K562 (cell line): ENCODE measurements at regions not wholly inside any gene's neighbourhood (a gene's known extent, or its start where the extent isn't known, plus 50 kb on each side); places are given as distances from the start of the nearest gene placed in this dataset.

Source experiments
- ATAC-seq: fragments of 200-7000 bp; cut with Tn5 transposase; 3 replicates; pipeline ENCODE4 v1.9.1; 2020; ENCODE audit warnings: moderate library complexity
- BruUV-seq: library from RNA; stranded (reverse); fragments of 400-500 nt; replicated peaks from 2 replicates; lab custom pipeline; 2021; lab: Mats Ljungman, UMichigan
- CTCF ChIA-PET: fragments of 300-600 bp; formaldehyde crosslinking; extraction: SDS; loops from one replicate; lab custom pipeline; 2021; ENCODE audit warnings: low intra/inter-chr PET ratio; lab: Yijun Ruan, JAX
- POLR2A ChIA-PET: fragments of 300-600, 350-650 bp; sonication (Branson Sonifier 250); formaldehyde crosslinking; extraction: SDS; loops from one replicate; lab custom pipeline; 2021; ENCODE audit warnings: antibody characterized with exemption, inconsistent platforms; lab: Yijun Ruan, JAX
- DNase-seq, 4 experiments: peaks; one replicate each; pipeline versions ENCODE4 v3.0.0 to v3.0.0-alpha.2; 2011 to 2018; ENCODE audit warnings: low spot score in 3 of 4, mixed read lengths in 3 of 4; ENCODE audit errors: extremely low read depth in 1 of 4
- FAIRE-seq: peaks from 2 replicates; lab custom pipeline; 2011; peaks lifted over from hg19 to GRCh38; lab: Jason Lieb, UNC
- H2AFZ ChIP-seq: 2 replicates; pipeline ENCODE4 v1.6.0; 2011; ENCODE audit warnings: low read depth, low read length, control low read depth, inconsistent platforms
- H3K27ac ChIP-seq: fragments of 200-600 bp; 3 replicates; pipeline ENCODE4 v1.8.0; 2011; ENCODE audit warnings: low read depth, mild to moderate bottlenecking, control low read depth, inconsistent platforms, low read length, moderate library complexity, mixed read lengths; ENCODE audit errors: extremely low read depth
- H3K27me3 ChIP-seq, 2 experiments: fragments of 300-600 bp in 1 of 2; 2 replicates in 1 of 2; 3 replicates in 1 of 2; pipeline versions ENCODE4 v1.6.0 to v1.8.0; 2011; ENCODE audit warnings: inconsistent platforms in 2 of 2, low read length in 2 of 2, mild to moderate bottlenecking in 1 of 2, mixed read lengths in 1 of 2, moderate library complexity in 1 of 2; ENCODE audit not compliant: control insufficient read depth in 2 of 2, insufficient read depth in 2 of 2
- H3K36me3 ChIP-seq: fragments of 300-600 bp; 3 replicates; pipeline ENCODE4 v1.8.0; 2011; ENCODE audit warnings: mild to moderate bottlenecking, low read length, inconsistent platforms; ENCODE audit not compliant: control insufficient read depth, insufficient read depth
- H3K4me1 ChIP-seq, 2 experiments: fragments of 200-600 bp in 1 of 2; replicated peaks in 1 of 2; 2 replicates in 1 of 2; 3 replicates in 1 of 2; pipeline versions ENCODE4 v1.5.1 to v1.8.0; 2011; ENCODE audit warnings: inconsistent platforms in 2 of 2, low read length in 2 of 2, mild to moderate bottlenecking in 1 of 2, mixed read lengths in 1 of 2, moderate library complexity in 1 of 2; ENCODE audit not compliant: control insufficient read depth in 2 of 2, insufficient read depth in 2 of 2
- H3K4me2 ChIP-seq: 2 replicates; pipeline ENCODE4 v1.6.1; 2011; ENCODE audit warnings: low read length, control low read depth, inconsistent platforms, mixed read lengths; ENCODE audit not compliant: insufficient read depth
- H3K4me3 ChIP-seq: fragments of 200-600 bp; sonication (generic), shearing (Covaris generic); 2 replicates; pipeline ENCODE4 v1.5.1; 2016; ENCODE audit warnings: control low read depth, inconsistent platforms
- H3K79me2 ChIP-seq: fragments of 200-600 bp; 3 replicates; pipeline ENCODE4 v1.8.0; 2011; ENCODE audit warnings: low read length, inconsistent platforms; ENCODE audit not compliant: control insufficient read depth, insufficient read depth
- H3K9ac ChIP-seq, 2 experiments: 2 replicates each; pipeline versions ENCODE4 v1.6.0 to v1.6.1; 2011; ENCODE audit warnings: low read depth in 2 of 2, low read length in 2 of 2, control low read depth in 1 of 2, inconsistent platforms in 1 of 2, mild to moderate bottlenecking in 1 of 2, mixed read lengths in 1 of 2; ENCODE audit not compliant: insufficient read depth in 1 of 2
- H3K9me1 ChIP-seq: one replicate; pipeline ENCODE4 v1.6.0; 2011; ENCODE audit warnings: inconsistent platforms, mild to moderate bottlenecking, low read length, moderate library complexity; ENCODE audit not compliant: control insufficient read depth, insufficient read depth
- H3K9me3 ChIP-seq: replicated peaks from 2 replicates; pipeline ENCODE4 v1.5.1; 2011; ENCODE audit warnings: low read depth, low read length, inconsistent platforms; ENCODE audit not compliant: control insufficient read depth, insufficient read depth
- H4K20me1 ChIP-seq: replicated peaks from 2 replicates; pipeline ENCODE4 v1.6.1; 2011; ENCODE audit warnings: low read length, inconsistent platforms, mixed read lengths; ENCODE audit not compliant: control insufficient read depth, insufficient read depth
- BRCA1 ChIP-seq, 2 experiments: fragments of 450-650 bp in 1 of 2; sonication (generic) in 1 of 2; formaldehyde crosslinking in 1 of 2; IDR thresholded peaks; 2 replicates each; pipeline versions ENCODE4 v1.5.0 to v1.6.1; 2017 to 2020; ENCODE audit warnings: mild to moderate bottlenecking in 1 of 2, missing genetic modification reagents in 1 of 2
- HBP1 ChIP-seq: fragments of 450-650 bp; formaldehyde crosslinking; IDR thresholded peaks from 2 replicates; pipeline ENCODE4 v1.4.0; 2022; ENCODE audit warnings: missing genetic modification characterization
- PATZ1 ChIP-seq: fragments of 250-450 bp; sonication (Bioruptor Pico); IDR thresholded peaks from 2 replicates; pipeline ENCODE4 v1.5.0; 2020; ENCODE audit warnings: mild to moderate bottlenecking, borderline replicate concordance
- RBBP5 ChIP-seq: fragments of 200-600 bp; sonication (generic); IDR thresholded peaks from 2 replicates; pipeline ENCODE4 v1.6.1; 2012; ENCODE audit warnings: borderline replicate concordance, mild to moderate bottlenecking, low read length, control low read depth, inconsistent platforms; ENCODE audit not compliant: insufficient read depth, poor library complexity, severe bottlenecking
- ZNF668 ChIP-seq: fragments of 250-450 bp; sonication (Bioruptor Pico); IDR thresholded peaks from 2 replicates; pipeline ENCODE4 v1.8.0; 2022; ENCODE audit warnings: mild to moderate bottlenecking, inconsistent platforms
- ZNF780A ChIP-seq: fragments of 250-450 bp; sonication (Bioruptor Pico); IDR thresholded peaks from 2 replicates; pipeline ENCODE4 v1.5.0; 2021; ENCODE audit warnings: mild to moderate bottlenecking
- in situ Hi-C: fragments of 300-500 bp; cut with MboI; formaldehyde crosslinking; loops from 4 replicates; pipeline ENCODE4 v1.15.0; 2018; ENCODE audit warnings: inconsistent platforms, mixed read lengths
- intact Hi-C: fragments of 100-400 bp; cut with micrococcal nuclease; formaldehyde crosslinking; loops from 2 replicates; pipeline ENCODE4 v1.14.2; 2022
- TF ChIP-seq, protein P1 (sequence below): sonication (generic); formaldehyde crosslinking; IDR thresholded peaks from 2 replicates; pipeline ENCODE4 v1.8.0; 2022; ENCODE audit warnings: missing genetic modification reagents, mild to moderate bottlenecking, moderate library complexity, borderline replicate concordance
- TF ChIP-seq, protein P2 (sequence below), 2 experiments: fragments of 450-650 bp in 1 of 2; IDR thresholded peaks; 2 replicates each; pipeline ENCODE4 v1.6.1; 2011 to 2017; ENCODE audit warnings: low read depth in 2 of 2, antibody characterized with exemption in 1 of 2, borderline replicate concordance in 1 of 2, low read length in 1 of 2, mild to moderate bottlenecking in 1 of 2, mixed read lengths in 1 of 2; ENCODE audit not compliant: control insufficient read depth in 1 of 2
- TF ChIP-seq, protein P3 (sequence below): fragments of 250-450 bp; sonication (Bioruptor Pico); IDR thresholded peaks from 2 replicates; pipeline ENCODE4 v1.4.0; 2020

GRCh38 chr5:89233462-89233861 is 350.5 kb upstream of the MEF2C start:
- no peaks in the 10 kb centered on the region for H3K4me1 ChIP-seq
- no TSS peak for BruUV-seq
- no peaks in the 10 kb centered on the region for H3K79me2 ChIP-seq
- ATAC-seq = no peak
- no peaks in the 10 kb centered on the region for H3K9me1 ChIP-seq
- CTCF ChIA-PET = no interaction called here
- no peak overlapping the region for H3K4me3 ChIP-seq
- no peak overlapping the region for H3K27ac ChIP-seq
- no peak for DNase-seq
- FAIRE-seq = no peak
- no peak overlapping the region for H2AFZ ChIP-seq
- H3K4me2 ChIP-seq = no peak overlapping the region
- no peaks in the 10 kb centered on the region for H3K36me3 ChIP-seq
- in situ Hi-C loops = no loop called here
- H3K9me3 ChIP-seq = no peaks in the 10 kb centered on the region
- no peaks in the 10 kb centered on the region for H4K20me1 ChIP-seq
- TF ChIP-seq, protein P1, sequence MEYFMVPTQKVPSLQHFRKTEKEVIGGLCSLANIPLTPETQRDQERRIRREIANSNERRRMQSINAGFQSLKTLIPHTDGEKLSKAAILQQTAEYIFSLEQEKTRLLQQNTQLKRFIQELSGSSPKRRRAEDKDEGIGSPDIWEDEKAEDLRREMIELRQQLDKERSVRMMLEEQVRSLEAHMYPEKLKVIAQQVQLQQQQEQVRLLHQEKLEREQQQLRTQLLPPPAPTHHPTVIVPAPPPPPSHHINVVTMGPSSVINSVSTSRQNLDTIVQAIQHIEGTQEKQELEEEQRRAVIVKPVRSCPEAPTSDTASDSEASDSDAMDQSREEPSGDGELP = no peak
- TF ChIP-seq ZNF780A (no peak), PATZ1 (CRISPR knock-in tag) (no peak), HBP1 (CRISPR knock-in tag) (no peak), ZNF668 (no peak), RBBP5 (no peak), BRCA1 (IDR thresholded peaks at IDR 0.05) (no peak), BRCA1 (CRISPR knock-in tag; IDR thresholded peaks at IDR 0.05) (no peak)
- TF ChIP-seq, protein P2, sequence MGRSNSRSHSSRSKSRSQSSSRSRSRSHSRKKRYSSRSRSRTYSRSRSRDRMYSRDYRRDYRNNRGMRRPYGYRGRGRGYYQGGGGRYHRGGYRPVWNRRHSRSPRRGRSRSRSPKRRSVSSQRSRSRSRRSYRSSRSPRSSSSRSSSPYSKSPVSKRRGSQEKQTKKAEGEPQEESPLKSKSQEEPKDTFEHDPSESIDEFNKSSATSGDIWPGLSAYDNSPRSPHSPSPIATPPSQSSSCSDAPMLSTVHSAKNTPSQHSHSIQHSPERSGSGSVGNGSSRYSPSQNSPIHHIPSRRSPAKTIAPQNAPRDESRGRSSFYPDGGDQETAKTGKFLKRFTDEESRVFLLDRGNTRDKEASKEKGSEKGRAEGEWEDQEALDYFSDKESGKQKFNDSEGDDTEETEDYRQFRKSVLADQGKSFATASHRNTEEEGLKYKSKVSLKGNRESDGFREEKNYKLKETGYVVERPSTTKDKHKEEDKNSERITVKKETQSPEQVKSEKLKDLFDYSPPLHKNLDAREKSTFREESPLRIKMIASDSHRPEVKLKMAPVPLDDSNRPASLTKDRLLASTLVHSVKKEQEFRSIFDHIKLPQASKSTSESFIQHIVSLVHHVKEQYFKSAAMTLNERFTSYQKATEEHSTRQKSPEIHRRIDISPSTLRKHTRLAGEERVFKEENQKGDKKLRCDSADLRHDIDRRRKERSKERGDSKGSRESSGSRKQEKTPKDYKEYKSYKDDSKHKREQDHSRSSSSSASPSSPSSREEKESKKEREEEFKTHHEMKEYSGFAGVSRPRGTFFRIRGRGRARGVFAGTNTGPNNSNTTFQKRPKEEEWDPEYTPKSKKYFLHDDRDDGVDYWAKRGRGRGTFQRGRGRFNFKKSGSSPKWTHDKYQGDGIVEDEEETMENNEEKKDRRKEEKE (IDR thresholded peaks at IDR 0.05; ENCODE audit: borderline replicate concordance in 1 of 2, control insufficient read depth in 1 of 2, low read depth in 2 of 2, low read length in 1 of 2) = no peak
- TF ChIP-seq, protein P3, sequence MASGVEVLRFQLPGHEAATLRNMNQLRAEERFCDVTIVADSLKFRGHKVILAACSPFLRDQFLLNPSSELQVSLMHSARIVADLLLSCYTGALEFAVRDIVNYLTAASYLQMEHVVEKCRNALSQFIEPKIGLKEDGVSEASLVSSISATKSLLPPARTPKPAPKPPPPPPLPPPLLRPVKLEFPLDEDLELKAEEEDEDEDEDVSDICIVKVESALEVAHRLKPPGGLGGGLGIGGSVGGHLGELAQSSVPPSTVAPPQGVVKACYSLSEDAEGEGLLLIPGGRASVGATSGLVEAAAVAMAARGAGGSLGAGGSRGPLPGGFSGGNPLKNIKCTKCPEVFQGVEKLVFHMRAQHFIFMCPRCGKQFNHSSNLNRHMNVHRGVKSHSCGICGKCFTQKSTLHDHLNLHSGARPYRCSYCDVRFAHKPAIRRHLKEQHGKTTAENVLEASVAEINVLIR = no peak
- TF ChIP-seq, all 486 proteins: peak for 0
- intact Hi-C loops = no loop called here
- H3K9ac ChIP-seq = no peak overlapping the region
- POLR2A ChIA-PET = no interaction called here
- H3K27me3 ChIP-seq = no peaks in the 10 kb centered on the region
